ENCODE measurements at regions not wholly inside any gene's neighbourhood (a gene's known extent, or its start where the extent isn't known, plus 50 kb on each side); places are given as distances from the start of the nearest gene placed in this dataset.

DNA sequence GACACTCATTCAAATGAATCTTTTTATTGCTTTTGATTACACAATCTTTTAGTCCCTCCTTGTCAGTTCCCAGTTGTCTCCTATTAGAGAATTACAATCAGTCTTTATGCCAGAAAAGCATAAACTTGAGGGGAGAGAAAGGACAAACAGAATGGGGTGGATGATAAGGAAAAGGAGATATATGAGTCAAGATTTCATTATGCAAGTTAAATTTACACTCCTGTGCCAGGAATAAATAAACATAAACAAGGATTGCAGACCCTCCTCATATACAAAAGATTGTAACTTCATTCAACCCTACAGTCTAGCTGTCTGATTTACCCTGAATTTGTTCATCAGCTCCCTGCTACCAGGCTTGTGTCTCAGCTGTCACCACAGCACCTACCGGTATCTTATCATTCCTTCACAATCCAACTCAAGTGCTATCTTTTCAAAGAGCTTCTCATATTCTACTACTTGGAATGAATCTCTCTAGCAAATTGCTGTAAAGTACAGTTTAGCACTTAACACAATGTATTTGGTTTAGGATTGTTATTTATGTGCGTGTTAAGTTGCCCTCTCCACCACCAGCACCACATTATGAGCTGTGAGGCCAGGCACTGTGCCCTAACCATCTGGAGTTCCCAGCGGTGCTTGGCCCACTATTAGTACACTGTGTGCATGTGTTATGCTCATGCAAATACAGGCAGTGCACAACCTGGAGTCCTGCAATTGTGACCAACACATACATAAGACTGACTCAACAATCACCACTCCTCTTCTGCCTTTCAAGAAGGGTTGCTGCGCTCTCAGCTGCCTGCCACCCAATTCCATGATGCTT, 504.1 kb downstream of the TBL1XR1 start:
- H3K4me1 ChIP-seq, result peaks cover 15% of the 10 kb centered on the region
- no peak overlapping the region for H3K4me3 ChIP-seq (ENCODE audit: low read depth, low read length)
- no peak overlapping the region for H3K4me2 ChIP-seq (ENCODE audit: low read length)
- H3K9ac ChIP-seq, result no peak overlapping the region
- H3K79me2 ChIP-seq, result no peaks in the 10 kb centered on the region
- TF ChIP-seq, protein P1, sequence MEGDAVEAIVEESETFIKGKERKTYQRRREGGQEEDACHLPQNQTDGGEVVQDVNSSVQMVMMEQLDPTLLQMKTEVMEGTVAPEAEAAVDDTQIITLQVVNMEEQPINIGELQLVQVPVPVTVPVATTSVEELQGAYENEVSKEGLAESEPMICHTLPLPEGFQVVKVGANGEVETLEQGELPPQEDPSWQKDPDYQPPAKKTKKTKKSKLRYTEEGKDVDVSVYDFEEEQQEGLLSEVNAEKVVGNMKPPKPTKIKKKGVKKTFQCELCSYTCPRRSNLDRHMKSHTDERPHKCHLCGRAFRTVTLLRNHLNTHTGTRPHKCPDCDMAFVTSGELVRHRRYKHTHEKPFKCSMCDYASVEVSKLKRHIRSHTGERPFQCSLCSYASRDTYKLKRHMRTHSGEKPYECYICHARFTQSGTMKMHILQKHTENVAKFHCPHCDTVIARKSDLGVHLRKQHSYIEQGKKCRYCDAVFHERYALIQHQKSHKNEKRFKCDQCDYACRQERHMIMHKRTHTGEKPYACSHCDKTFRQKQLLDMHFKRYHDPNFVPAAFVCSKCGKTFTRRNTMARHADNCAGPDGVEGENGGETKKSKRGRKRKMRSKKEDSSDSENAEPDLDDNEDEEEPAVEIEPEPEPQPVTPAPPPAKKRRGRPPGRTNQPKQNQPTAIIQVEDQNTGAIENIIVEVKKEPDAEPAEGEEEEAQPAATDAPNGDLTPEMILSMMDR (IDR thresholded peaks at IDR 0.05), result no peak
- no peaks in the 10 kb centered on the region for H3K9me3 ChIP-seq (ENCODE audit: control insufficient read depth, low read length)
- H3K27ac ChIP-seq, result no peak overlapping the region
- no peaks in the 10 kb centered on the region for H3K36me3 ChIP-seq (ENCODE audit: control insufficient read depth, insufficient read depth, low read length)
- H3K27me3 ChIP-seq (ENCODE audit: control insufficient read depth, insufficient read depth, low read length), result no peaks in the 10 kb centered on the region
- no peak overlapping the region for H2AFZ ChIP-seq

- H3K4me1 ChIP-seq, result peaks cover 8% of the 10 kb centered on the region
- H3K27ac ChIP-seq, result no peak overlapping the region
- H3K4me3 ChIP-seq (ENCODE audit: low read depth, low read length), result no peak overlapping the region
- H3K9me3 ChIP-seq (ENCODE audit: control insufficient read depth, low read length), result no peaks in the 10 kb centered on the region
- H3K4me2 ChIP-seq (ENCODE audit: low read length), result no peak overlapping the region
- H3K79me2 ChIP-seq, result no peaks in the 10 kb centered on the region
- TF ChIP-seq, protein P1 (IDR thresholded peaks at IDR 0.05), result no peak
- H3K27me3 ChIP-seq (ENCODE audit: control insufficient read depth, insufficient read depth, low read length), result no peaks in the 10 kb centered on the region
- no peaks in the 10 kb centered on the region for H3K36me3 ChIP-seq (ENCODE audit: control insufficient read depth, insufficient read depth, low read length)
- H2AFZ ChIP-seq, result no peak overlapping the region
- no peak overlapping the region for H3K9ac ChIP-seq
These were observed 504.9 kb downstream of the TBL1XR1 start for GRCh38 chr3:176692199-176692965.

DNA sequence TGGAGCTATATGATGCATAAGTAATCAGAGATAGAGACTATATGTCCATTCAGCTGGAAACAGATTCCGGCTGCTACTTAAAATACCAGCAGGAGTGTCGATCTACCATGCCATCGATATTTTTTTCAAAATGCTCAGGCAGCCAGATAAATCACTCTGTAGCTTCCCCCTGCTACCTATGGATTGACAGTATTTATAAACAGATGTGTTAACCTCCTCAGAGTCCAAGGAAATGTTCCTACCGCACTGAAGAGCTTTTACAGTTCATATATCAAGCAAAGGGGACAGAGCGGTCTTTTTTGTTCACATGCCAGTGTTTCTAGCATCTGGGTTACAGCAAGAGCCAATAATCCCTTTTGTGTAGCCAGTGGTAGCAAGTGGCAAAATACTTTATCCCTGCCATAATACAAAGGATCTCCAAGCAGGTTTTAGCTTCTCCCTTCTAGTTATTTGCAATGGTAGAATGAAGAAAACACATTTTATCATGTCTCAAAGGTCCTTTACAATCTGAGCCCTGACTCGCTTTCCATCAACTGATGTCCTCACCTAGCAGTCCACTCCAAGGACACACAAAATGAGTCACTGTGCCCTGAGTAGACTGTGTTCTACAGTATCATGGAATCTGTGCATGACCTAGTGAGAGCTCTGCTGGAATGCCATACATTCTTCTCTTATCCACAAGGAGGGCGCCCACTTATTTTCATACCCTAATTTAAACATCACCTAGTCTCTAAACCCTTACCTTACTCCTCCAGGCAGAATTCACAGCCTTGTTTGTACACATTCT, 507.0 kb downstream of the TBL1XR1 start:
- Histone ChIP-seq H3K4me2 (ENCODE audit: low read length) (no peak overlapping the region), H2AFZ (no peak overlapping the region)
- TF ChIP-seq, protein P1 (IDR thresholded peaks at IDR 0.05), result no peak

GRCh38 chr3:176687754-176688153, 509.5 kb downstream of the TBL1XR1 start:
- Histone ChIP-seq H3K4me3 (ENCODE audit: low read depth, low read length) (no peak overlapping the region), H3K27me3 (ENCODE audit: control insufficient read depth, insufficient read depth, low read length) (no peaks in the 10 kb centered on the region), H3K79me2 (no peaks in the 10 kb centered on the region), H3K9ac (no peak overlapping the region), H3K36me3 (ENCODE audit: control insufficient read depth, insufficient read depth, low read length) (no peaks in the 10 kb centered on the region), H2AFZ (no peak overlapping the region), H3K9me3 (ENCODE audit: control insufficient read depth, low read length) (no peaks in the 10 kb centered on the region), H3K4me2 (ENCODE audit: low read length) (no peak overlapping the region), H3K4me1 (no peaks in the 10 kb centered on the region), H3K27ac (no peak overlapping the region)
- TF ChIP-seq, protein P1 (IDR thresholded peaks at IDR 0.05), result no peak

More for the DNA sequence above, 507.0 kb downstream of the TBL1XR1 start:
- Histone ChIP-seq H3K79me2 (no peaks in the 10 kb centered on the region), H3K36me3 (ENCODE audit: control insufficient read depth, insufficient read depth, low read length) (no peaks in the 10 kb centered on the region), H3K27me3 (ENCODE audit: control insufficient read depth, insufficient read depth, low read length) (no peaks in the 10 kb centered on the region), H3K4me3 (ENCODE audit: low read depth, low read length) (no peak overlapping the region), H3K9me3 (ENCODE audit: control insufficient read depth, low read length) (no peaks in the 10 kb centered on the region), H3K9ac (no peak overlapping the region), H3K27ac (no peak overlapping the region), H3K4me1 (no peaks in the 10 kb centered on the region)

Data from parathyroid adenoma (tissue), 2 donors.